Retinal pigment epithelial cell (primary cell): ENCODE measurements at regions not wholly inside any gene's neighbourhood (a gene's known extent, or its start where the extent isn't known, plus 50 kb on each side); places are given as distances from the start of the nearest gene placed in this dataset.

ENCODE experiments used
- DNase-seq: peaks from one replicate; pipeline ENCODE4 v3.0.0-alpha.2; 2010; ENCODE audit warnings: low read depth
- H3K4me3 ChIP-seq: 2 replicates; pipeline ENCODE4 v1.5.1; 2011; ENCODE audit warnings: mild to moderate bottlenecking, low read length, control low read depth, moderate library complexity
- TF ChIP-seq, protein P1 (sequence below): conservative IDR thresholded peaks from 2 replicates; pipeline ENCODE4 v1.5.1; 2011; ENCODE audit warnings: low read depth, low read length, control low read depth, inconsistent platforms

DNA sequence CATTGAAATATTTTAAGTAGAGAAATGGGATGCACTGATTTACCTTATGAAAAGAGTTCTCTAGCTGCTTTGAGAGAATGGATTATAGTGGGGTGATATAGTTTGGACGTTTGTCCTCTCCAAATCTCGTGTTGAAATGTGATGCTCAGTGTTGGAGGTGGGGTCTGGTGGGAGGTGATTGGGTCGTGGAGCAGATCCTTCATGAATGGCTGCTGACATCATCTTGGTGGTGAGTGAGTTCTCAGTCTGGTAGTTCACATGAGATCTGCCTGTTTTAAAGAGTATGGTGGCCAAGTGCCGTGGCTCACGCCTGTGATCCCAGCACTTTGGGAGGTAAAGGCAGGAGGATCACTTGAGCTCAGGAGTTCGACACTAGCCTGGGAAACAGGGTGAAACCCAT is 58.7 kb upstream of the SH3RF3 start:
- no peak overlapping the region for H3K4me3 ChIP-seq
- TF ChIP-seq, protein P1, sequence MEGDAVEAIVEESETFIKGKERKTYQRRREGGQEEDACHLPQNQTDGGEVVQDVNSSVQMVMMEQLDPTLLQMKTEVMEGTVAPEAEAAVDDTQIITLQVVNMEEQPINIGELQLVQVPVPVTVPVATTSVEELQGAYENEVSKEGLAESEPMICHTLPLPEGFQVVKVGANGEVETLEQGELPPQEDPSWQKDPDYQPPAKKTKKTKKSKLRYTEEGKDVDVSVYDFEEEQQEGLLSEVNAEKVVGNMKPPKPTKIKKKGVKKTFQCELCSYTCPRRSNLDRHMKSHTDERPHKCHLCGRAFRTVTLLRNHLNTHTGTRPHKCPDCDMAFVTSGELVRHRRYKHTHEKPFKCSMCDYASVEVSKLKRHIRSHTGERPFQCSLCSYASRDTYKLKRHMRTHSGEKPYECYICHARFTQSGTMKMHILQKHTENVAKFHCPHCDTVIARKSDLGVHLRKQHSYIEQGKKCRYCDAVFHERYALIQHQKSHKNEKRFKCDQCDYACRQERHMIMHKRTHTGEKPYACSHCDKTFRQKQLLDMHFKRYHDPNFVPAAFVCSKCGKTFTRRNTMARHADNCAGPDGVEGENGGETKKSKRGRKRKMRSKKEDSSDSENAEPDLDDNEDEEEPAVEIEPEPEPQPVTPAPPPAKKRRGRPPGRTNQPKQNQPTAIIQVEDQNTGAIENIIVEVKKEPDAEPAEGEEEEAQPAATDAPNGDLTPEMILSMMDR = no peak
- no peak for DNase-seq

DNA sequence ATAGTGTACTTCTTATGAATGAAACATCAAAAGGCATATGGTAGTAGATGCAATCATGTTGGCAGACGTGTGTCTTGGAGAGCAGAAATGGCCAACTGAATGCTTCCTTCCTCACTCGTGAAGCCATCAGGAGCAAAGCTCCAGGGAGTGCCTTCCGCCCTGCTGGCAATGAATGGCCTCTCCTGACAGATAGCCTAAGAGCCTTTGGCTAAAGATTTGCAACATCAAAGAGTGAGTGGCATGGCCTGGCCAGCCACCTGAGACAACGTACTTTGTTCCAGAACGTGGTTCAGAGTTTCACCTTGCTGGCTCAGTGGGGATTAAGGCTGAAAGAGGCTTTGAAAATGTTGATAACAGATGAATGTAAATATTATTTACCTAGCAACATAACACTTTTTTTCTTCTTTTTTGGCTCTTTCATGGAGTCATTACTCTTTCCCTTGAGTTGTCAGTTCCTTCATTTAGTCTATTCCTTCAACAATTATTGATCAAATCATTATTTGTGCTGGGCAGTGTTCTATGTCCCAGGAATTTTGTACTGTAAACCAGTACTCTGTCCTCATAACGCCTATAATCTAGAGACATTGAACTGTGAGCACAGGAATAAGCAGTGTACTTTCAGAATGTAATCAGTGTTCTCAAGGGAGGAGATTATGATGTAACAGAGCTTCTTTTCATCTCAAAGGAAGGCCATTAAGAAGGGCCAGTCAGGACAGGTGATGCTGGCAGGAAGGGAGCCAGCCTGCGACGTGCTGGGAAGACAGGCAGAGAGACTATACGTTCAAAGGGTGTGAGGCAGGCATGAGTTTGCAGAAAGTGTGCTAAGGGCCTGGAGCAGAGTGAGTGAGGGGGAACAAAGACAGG is 59.4 kb upstream of the SH3RF3 start:
- TF ChIP-seq, protein P1 = no peak
- H3K4me3 ChIP-seq = no peak overlapping the region
- DNase-seq = no peak

DNA sequence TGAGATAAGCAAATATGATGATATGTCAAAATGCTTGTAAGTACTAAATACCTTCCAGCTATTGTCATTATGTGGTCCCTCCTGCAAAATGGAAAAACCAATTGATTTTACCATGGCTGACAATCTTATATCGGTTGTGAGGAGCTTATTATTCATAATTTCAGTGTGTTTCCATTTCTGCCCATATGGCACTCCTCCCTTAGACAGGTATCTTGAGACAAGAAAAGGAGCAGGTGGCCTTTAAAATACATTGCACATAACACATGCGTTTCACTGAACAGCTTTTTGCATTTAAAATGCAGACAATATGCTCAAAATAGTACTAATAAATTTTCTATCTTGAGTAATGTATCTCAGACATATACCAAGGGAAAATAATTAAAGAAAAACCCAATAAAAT is 60.2 kb upstream of the SH3RF3 start:
- no peak overlapping the region for H3K4me3 ChIP-seq
- TF ChIP-seq, protein P1 = no peak
- no peak for DNase-seq

DNA sequence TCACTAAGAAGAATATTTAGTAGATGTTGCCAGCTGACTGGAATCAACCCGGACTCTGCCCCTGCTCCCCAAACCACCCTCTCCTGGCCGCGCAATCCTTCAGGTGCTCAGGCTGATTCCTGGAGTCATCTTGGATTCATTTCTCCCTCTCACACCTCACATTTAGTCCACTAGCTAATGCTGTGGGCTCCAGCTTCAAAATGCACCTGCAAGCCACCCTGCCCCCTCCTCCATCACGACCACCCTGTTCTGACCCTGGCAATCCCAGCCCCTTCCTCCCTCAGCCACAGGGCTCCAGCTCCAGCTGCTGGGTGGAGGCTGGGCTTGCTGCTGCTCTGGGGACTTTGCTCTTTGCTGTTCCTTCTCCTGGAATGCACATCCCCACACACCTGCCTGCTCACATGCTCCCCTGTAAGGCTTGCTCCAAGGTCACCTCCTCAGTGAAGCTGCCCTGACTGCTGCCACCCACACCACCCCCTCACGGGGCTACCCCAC is 61.3 kb upstream of the SH3RF3 start:
- no peak overlapping the region for H3K4me3 ChIP-seq
- TF ChIP-seq, protein P1 = no peak
- no peak for DNase-seq

DNA sequence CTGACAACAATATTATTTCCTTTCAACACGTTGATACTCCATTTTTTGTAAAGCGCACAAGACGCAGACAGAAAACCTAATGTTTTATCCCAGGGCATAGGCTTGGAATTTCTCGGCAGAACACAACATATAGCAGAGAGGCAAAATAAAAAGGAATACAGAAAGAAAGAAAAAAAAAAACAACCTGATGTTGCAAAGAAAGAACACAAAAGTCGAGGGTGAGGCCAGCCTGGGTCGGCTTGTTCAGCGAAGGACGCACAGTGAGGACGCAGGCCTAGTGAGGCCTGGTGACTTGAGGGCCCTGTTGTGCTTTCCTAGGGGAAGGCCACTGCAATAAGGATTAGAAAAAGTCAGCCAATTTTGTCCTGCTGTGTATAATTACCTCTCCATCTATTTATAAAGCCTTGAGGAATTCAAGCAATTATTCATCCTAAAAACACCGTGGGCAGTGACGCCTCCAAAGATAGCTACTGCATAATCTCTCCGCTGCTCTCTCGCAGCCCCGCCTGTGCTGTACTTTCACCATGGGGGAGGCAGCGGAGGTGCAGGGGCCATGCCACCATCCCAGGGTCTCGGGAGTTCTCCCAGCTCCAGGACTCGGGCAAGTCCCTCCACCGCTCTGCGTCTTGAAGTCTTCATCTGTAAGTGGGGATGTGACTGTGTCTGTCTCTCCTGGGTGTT is 61.9 kb upstream of the SH3RF3 start:
- no peak for DNase-seq
- H3K4me3 ChIP-seq = no peak overlapping the region
- TF ChIP-seq, protein P1 = no peak

DNA sequence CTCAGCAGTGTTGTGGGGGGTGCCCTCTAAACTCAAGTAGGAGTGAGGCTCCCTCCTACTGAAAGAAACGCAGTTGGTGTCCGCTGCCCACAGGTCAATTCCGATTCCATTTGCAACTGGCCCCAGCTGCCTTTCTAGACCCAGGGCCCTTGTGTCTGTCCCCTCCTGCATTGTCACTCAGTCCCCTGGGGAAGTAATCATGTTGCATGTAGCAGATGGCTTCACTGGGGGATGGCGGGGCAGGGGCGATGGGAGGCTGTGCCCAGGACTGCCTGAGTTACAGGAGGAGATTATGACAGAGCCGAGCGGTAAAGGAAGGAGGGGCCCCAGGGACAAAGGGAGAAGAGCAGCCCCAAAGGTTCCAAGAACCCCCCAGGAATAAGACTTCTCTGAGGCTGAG is 62.5 kb upstream of the SH3RF3 start:
- TF ChIP-seq, protein P1 = no peak
- no peak overlapping the region for H3K4me3 ChIP-seq
- no peak for DNase-seq
